Kidney (tissue), 13 donors: ENCODE measurements at regions not wholly inside any gene's neighbourhood (a gene's known extent, or its start where the extent isn't known, plus 50 kb on each side); places are given as distances from the start of the nearest gene placed in this dataset.

Experiments used
- DNase-seq, 5 donors: peaks; one replicate each; pipeline ENCODE4 v3.0.0-alpha.2; 2013 to 2020
- FAIRE-seq: peaks from 2 replicates; lab custom pipeline; 2012; peaks lifted over from hg19 to GRCh38; lab: Jason Lieb, UNC
- H3K27ac ChIP-seq, 2 donors: one replicate each; pipeline ENCODE4 v1.7.0; 2013; ENCODE audit warnings: low read depth in 2 of 2, low read length in 2 of 2, inconsistent platforms in 1 of 2
- H3K27me3 ChIP-seq: one replicate; pipeline ENCODE4 v1.7.1; 2013; ENCODE audit warnings: low read length, inconsistent platforms; ENCODE audit not compliant: control insufficient read depth, insufficient read depth
- H3K36me3 ChIP-seq, 3 donors: one replicate each; pipeline versions ENCODE4 v1.7.0 to v1.7.1; 2013; ENCODE audit warnings: low read length in 3 of 3, control low read depth in 1 of 3, inconsistent platforms in 1 of 3; ENCODE audit not compliant: insufficient read depth in 3 of 3, control insufficient read depth in 2 of 3
- H3K4me1 ChIP-seq, 3 donors: one replicate each; pipeline versions ENCODE4 v1.7.0 to v1.7.1; 2013; ENCODE audit warnings: low read length in 3 of 3, inconsistent platforms in 1 of 3, low read depth in 1 of 3; ENCODE audit not compliant: control insufficient read depth in 2 of 3, insufficient read depth in 2 of 3
- H3K4me3 ChIP-seq, 3 donors: one replicate each; pipeline versions ENCODE4 v1.7.0 to v1.8.1; 2013; ENCODE audit warnings: low read length in 3 of 3, control low read depth in 1 of 3, inconsistent platforms in 1 of 3
- H3K9ac ChIP-seq, 3 donors: one replicate each; pipeline versions ENCODE4 v1.7.0 to v1.7.1; 2013; ENCODE audit warnings: low read length in 3 of 3, control low read depth in 1 of 3, inconsistent platforms in 1 of 3
- H3K9me3 ChIP-seq, 3 donors: one replicate each; pipeline versions ENCODE4 v1.7.0 to v1.7.1; 2013; ENCODE audit warnings: low read length in 3 of 3, control low read depth in 1 of 3, inconsistent platforms in 1 of 3; ENCODE audit not compliant: control insufficient read depth in 2 of 3, insufficient read depth in 1 of 3
- CTCF ChIP-seq: IDR thresholded peaks from 3 replicates; pipeline ENCODE4 v1.5.1; 2012; ENCODE audit warnings: mild to moderate bottlenecking, moderate library complexity, borderline replicate concordance; ENCODE audit not compliant: insufficient read depth; ENCODE audit errors: extremely low read depth
- intact Hi-C: fragments of 100-400 bp; cut with DNase I; formaldehyde crosslinking; loops from one replicate; pipeline ENCODE4 v1.11.1; 2022
- donor health status: control.
- donor health status: control.
- donor health status: control.
- donor health status: control.
- donor health status: control.
- donor health status: DM: yes; HTN: yes; CAD: no.
- donor health status: Normal renal cell carcinoma (clear cell type).

GRCh38 chr17:73986641-73987177, 216.8 kb upstream of the RPL38 start:
- Histone ChIP-seq H3K4me3 (no peak overlapping the region), H3K27ac (no peak overlapping the region), H3K9ac (no peak overlapping the region), H3K4me1 (peaks cover 0 to 2% (median 0%) of the 10 kb centered on the region in 3 donors), H3K9me3 (no peaks in the 10 kb centered on the region), H3K36me3 (no peaks in the 10 kb centered on the region), H3K27me3 (no peaks in the 10 kb centered on the region)
- intact Hi-C loops, result no loop called here
- FAIRE-seq (no peak), DNase-seq (no peak)
- no peak for TF ChIP-seq CTCF

- H3K4me1 ChIP-seq, result peaks cover 0 to 2% (median 0%) of the 10 kb centered on the region in 3 donors
- DNase-seq (no peak), FAIRE-seq (no peak)
- no peaks in the 10 kb centered on the region for H3K9me3 ChIP-seq
- intact Hi-C loops, result no loop called here
- no peak overlapping the region for H3K9ac ChIP-seq
- no peak overlapping the region for H3K4me3 ChIP-seq
- no peaks in the 10 kb centered on the region for H3K36me3 ChIP-seq
- H3K27me3 ChIP-seq, result no peaks in the 10 kb centered on the region
- H3K27ac ChIP-seq, result no peak overlapping the region
- TF ChIP-seq CTCF, result no peak
Observed at GRCh38 chr17:73987395-73987794, 216.1 kb upstream of the RPL38 start.

GRCh38 chr17:73987845-73988509, 215.5 kb upstream of the RPL38 start:
- Histone ChIP-seq H3K9ac (no peak overlapping the region), H3K27ac (no peak overlapping the region), H3K9me3 (no peaks in the 10 kb centered on the region), H3K4me1 (peaks cover 0 to 2% (median 0%) of the 10 kb centered on the region in 3 donors), H3K27me3 (no peaks in the 10 kb centered on the region), H3K4me3 (no peak overlapping the region), H3K36me3 (no peaks in the 10 kb centered on the region)
- DNase-seq, result no peak
- intact Hi-C loops, result no loop called here
- TF ChIP-seq CTCF, result no peak
- no peak for FAIRE-seq
